ENCODE measurements at regions not wholly inside any gene's neighbourhood (a gene's known extent, or its start where the extent isn't known, plus 50 kb on each side); places are given as distances from the start of the nearest gene placed in this dataset.

DNA sequence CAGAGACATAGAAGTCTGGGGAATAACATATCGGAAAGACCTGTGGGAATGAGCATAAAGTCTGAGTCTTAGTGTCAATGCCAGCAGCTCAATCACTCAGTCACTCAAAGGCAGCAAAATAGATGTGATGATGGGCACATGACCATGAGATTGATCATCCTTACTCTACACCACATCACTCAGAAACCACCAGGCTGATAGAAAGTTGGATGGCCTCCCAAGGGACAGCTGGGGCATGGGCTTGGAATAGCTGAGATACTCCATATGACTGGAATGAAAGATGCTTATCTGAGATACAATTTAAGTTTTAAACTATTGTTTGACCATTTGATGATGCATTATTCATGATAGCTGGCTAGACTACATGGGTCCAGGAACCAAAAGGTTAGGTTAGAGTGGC is 80.9 kb upstream of the F13A1 start:
- no peak overlapping the region for H3K27ac ChIP-seq
- TF ChIP-seq, protein P1, sequence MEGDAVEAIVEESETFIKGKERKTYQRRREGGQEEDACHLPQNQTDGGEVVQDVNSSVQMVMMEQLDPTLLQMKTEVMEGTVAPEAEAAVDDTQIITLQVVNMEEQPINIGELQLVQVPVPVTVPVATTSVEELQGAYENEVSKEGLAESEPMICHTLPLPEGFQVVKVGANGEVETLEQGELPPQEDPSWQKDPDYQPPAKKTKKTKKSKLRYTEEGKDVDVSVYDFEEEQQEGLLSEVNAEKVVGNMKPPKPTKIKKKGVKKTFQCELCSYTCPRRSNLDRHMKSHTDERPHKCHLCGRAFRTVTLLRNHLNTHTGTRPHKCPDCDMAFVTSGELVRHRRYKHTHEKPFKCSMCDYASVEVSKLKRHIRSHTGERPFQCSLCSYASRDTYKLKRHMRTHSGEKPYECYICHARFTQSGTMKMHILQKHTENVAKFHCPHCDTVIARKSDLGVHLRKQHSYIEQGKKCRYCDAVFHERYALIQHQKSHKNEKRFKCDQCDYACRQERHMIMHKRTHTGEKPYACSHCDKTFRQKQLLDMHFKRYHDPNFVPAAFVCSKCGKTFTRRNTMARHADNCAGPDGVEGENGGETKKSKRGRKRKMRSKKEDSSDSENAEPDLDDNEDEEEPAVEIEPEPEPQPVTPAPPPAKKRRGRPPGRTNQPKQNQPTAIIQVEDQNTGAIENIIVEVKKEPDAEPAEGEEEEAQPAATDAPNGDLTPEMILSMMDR (IDR thresholded peaks at IDR 0.05; ENCODE audit: low read depth, low read length): no peak
- H3K9me3 ChIP-seq (ENCODE audit: severe bottlenecking): no peaks in the 10 kb centered on the region
- H3K36me3 ChIP-seq: no peaks in the 10 kb centered on the region
- DNase-seq: no peak
- peaks cover 2% of the 10 kb centered on the region for H3K27me3 ChIP-seq (ENCODE audit: insufficient read depth, low read depth, severe bottlenecking)
- no peak overlapping the region for H3K4me3 ChIP-seq (ENCODE audit: low read depth, low read length)

DNA sequence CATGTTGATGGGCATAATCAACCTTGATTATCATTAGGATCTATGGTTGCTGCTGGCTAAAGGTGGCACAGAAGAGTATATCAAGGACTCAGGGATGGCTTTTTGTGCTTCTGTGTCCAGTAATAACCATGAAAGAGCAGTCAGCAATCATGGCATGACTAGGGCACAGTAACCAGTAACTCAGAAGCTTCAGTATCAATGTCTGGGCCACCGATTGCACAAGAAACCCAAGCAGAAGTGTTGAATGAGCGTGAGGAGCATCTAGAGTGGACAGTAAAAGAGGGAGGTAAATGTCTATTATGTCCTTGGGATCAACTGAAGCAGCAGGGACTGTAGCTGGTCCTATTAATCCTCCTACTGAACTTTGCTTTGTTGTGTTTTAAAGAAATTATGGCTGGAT is 81.5 kb upstream of the F13A1 start:
- Histone ChIP-seq H3K4me3 (ENCODE audit: low read depth, low read length) (no peak overlapping the region), H3K9me3 (ENCODE audit: severe bottlenecking) (no peaks in the 10 kb centered on the region), H3K27me3 (ENCODE audit: insufficient read depth, low read depth, severe bottlenecking) (no peaks in the 10 kb centered on the region), H3K27ac (no peak overlapping the region), H3K36me3 (no peaks in the 10 kb centered on the region)
- DNase-seq: no peak
- TF ChIP-seq, protein P1 (IDR thresholded peaks at IDR 0.05; ENCODE audit: low read depth, low read length): no peak

GRCh38 chr6:6402591-6402990 is 82.1 kb upstream of the F13A1 start:
- TF ChIP-seq, protein P1 (IDR thresholded peaks at IDR 0.05; ENCODE audit: low read depth, low read length): no peak
- Histone ChIP-seq H3K27ac (no peak overlapping the region), H3K36me3 (no peaks in the 10 kb centered on the region), H3K27me3 (ENCODE audit: insufficient read depth, low read depth, severe bottlenecking) (no peaks in the 10 kb centered on the region), H3K4me3 (ENCODE audit: low read depth, low read length) (no peak overlapping the region), H3K9me3 (ENCODE audit: severe bottlenecking) (no peaks in the 10 kb centered on the region)
- no peak for DNase-seq

DNA sequence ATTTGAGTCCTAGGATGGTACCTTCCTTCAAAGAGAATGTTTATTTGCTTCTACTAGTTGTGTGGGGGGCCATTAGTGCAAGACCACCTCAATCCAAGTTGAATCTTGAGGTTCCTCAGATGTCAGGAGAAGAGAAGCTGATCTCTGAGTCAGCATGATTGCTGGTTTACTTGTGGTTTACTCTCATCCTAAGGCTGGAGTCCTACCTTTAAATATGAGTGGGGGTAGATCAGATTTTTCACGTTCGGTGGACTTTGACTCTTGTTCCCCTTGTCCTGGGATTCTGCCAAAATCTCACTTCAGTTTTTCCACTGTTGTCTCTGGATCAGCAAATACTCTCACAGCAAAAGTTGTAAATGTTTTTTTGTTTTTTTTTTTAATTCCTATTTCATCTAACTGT is 84.6 kb upstream of the F13A1 start:
- Histone ChIP-seq H3K36me3 (no peaks in the 10 kb centered on the region), H3K4me3 (ENCODE audit: low read depth, low read length) (no peak overlapping the region), H3K27ac (no peak overlapping the region), H3K27me3 (ENCODE audit: insufficient read depth, low read depth, severe bottlenecking) (no peaks in the 10 kb centered on the region), H3K9me3 (ENCODE audit: severe bottlenecking) (no peaks in the 10 kb centered on the region)
- TF ChIP-seq, protein P1 (IDR thresholded peaks at IDR 0.05; ENCODE audit: low read depth, low read length): no peak
- no peak for DNase-seq

- Histone ChIP-seq H3K9me3 (ENCODE audit: severe bottlenecking) (no peaks in the 10 kb centered on the region), H3K4me3 (ENCODE audit: low read depth, low read length) (no peak overlapping the region)
These were observed 85.7 kb upstream of the F13A1 start for GRCh38 chr6:6405997-6406714.

More at GRCh38 chr6:6405997-6406714, 85.7 kb upstream of the F13A1 start:
- Histone ChIP-seq H3K27me3 (ENCODE audit: insufficient read depth, low read depth, severe bottlenecking) (peaks cover 4% of the 10 kb centered on the region), H3K36me3 (no peaks in the 10 kb centered on the region), H3K27ac (no peak overlapping the region)
- TF ChIP-seq, protein P1 (IDR thresholded peaks at IDR 0.05; ENCODE audit: low read depth, low read length): no peak
- no peak for DNase-seq

All from WERI-Rb-1 (cell line).